ENCODE measurements at regions not wholly inside any gene's neighbourhood (a gene's known extent, or its start where the extent isn't known, plus 50 kb on each side); places are given as distances from the start of the nearest gene placed in this dataset.

DNA sequence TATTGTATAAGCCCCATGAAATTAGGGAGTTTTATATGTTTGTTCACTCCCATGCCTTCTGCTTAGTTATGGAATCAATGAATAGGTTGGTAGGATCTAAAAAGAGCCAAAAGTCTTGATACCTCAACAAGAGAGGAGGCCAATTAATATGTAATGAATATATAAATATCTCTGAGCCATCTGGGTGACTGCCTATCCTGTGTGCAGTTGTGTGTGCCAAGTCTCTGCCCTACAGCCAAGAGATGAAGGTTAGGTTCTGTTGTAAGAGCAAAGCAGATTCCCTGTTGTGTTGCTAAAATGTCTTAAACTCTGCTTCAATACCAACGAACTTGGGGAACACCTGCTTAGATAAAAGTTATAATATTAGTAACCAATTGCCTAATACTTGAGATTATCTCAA lies 61.8 kb upstream of the GORAB start:
- TF ChIP-seq, protein P1, sequence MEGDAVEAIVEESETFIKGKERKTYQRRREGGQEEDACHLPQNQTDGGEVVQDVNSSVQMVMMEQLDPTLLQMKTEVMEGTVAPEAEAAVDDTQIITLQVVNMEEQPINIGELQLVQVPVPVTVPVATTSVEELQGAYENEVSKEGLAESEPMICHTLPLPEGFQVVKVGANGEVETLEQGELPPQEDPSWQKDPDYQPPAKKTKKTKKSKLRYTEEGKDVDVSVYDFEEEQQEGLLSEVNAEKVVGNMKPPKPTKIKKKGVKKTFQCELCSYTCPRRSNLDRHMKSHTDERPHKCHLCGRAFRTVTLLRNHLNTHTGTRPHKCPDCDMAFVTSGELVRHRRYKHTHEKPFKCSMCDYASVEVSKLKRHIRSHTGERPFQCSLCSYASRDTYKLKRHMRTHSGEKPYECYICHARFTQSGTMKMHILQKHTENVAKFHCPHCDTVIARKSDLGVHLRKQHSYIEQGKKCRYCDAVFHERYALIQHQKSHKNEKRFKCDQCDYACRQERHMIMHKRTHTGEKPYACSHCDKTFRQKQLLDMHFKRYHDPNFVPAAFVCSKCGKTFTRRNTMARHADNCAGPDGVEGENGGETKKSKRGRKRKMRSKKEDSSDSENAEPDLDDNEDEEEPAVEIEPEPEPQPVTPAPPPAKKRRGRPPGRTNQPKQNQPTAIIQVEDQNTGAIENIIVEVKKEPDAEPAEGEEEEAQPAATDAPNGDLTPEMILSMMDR (IDR thresholded peaks at IDR 0.05; ENCODE audit: low read depth, low read length): no peak
- DNase-seq (ENCODE audit: extremely low read depth, low read depth): no peak

DNA sequence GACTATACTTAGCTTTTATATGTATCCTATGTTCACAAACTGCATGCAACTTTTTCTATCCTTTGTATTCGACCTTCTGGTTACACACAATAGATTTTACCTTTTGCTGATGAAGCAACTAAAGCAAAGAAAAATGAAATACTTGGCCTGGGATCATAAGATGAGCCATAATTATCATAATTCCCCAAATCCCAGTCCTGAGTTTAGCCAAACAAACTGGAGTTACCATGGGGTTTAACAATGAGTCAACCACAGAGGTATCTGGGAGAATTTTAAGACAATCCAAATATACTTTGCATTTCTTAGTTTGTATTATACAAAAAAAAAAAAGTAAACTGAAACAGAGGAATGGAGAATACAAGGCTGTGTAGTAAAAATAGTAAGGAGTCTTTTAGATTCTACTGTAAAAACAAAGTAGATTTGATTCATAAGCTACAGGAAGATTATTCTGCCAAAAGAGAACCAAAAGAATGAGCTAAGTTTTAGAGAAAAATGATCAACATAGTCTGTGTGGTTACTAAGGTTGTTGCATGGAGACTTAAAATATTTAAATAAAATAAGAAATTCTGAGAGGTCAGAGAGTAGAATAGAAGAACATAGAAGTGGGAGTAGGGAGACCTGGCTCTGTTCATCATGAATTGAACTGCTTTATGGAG lies 60.4 kb upstream of the GORAB start:
- DNase-seq (ENCODE audit: extremely low read depth, low read depth): peak; percentile 24
- TF ChIP-seq, protein P1 (IDR thresholded peaks at IDR 0.05; ENCODE audit: low read depth, low read length): no peak

DNA sequence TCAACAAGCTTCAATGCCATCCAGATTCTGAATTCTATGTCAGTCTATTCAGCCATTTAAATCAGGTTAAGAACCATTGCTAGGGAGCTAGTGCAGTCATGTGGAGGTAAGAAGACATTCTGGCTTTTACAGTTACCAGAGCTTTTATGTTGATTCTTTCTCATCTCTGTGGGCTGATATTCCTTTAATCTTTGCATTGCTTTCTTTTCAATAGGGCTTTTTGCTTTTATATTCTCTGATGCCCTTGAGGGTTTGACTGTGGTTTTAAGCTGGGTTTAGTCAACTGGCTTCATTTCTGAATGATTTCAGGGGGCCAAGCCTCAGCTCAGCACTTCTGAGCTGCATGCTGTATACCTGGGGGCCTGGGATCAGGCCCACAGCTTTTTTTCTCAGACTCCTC lies 51.0 kb upstream of the GORAB start:
- TF ChIP-seq, protein P1 (IDR thresholded peaks at IDR 0.05; ENCODE audit: low read depth, low read length): no peak
- DNase-seq (ENCODE audit: extremely low read depth, low read depth): no peak
